K562 (cell line): ENCODE measurements at regions not wholly inside any gene's neighbourhood (a gene's known extent, or its start where the extent isn't known, plus 50 kb on each side); places are given as distances from the start of the nearest gene placed in this dataset.

Experiments
- ATAC-seq: fragments of 200-7000 bp; cut with Tn5 transposase; 3 replicates; pipeline ENCODE4 v1.9.1; 2020; ENCODE audit warnings: moderate library complexity
- BruUV-seq: library from RNA; stranded (reverse); fragments of 400-500 nt; replicated peaks from 2 replicates; lab custom pipeline; 2021; lab: Mats Ljungman, UMichigan
- CTCF ChIA-PET: fragments of 300-600 bp; formaldehyde crosslinking; extraction: SDS; loops from one replicate; lab custom pipeline; 2021; ENCODE audit warnings: low intra/inter-chr PET ratio; lab: Yijun Ruan, JAX
- POLR2A ChIA-PET: fragments of 300-600, 350-650 bp; sonication (Branson Sonifier 250); formaldehyde crosslinking; extraction: SDS; loops from one replicate; lab custom pipeline; 2021; ENCODE audit warnings: antibody characterized with exemption, inconsistent platforms; lab: Yijun Ruan, JAX
- DNase-seq, 4 experiments: peaks; one replicate each; pipeline versions ENCODE4 v3.0.0 to v3.0.0-alpha.2; 2011 to 2018; ENCODE audit warnings: low spot score in 3 of 4, mixed read lengths in 3 of 4; ENCODE audit errors: extremely low read depth in 1 of 4
- FAIRE-seq: peaks from 2 replicates; lab custom pipeline; 2011; peaks lifted over from hg19 to GRCh38; lab: Jason Lieb, UNC
- H2AFZ ChIP-seq: 2 replicates; pipeline ENCODE4 v1.6.0; 2011; ENCODE audit warnings: low read depth, low read length, control low read depth, inconsistent platforms
- H3K27ac ChIP-seq: fragments of 200-600 bp; 3 replicates; pipeline ENCODE4 v1.8.0; 2011; ENCODE audit warnings: low read depth, mild to moderate bottlenecking, control low read depth, inconsistent platforms, low read length, moderate library complexity, mixed read lengths; ENCODE audit errors: extremely low read depth
- H3K27me3 ChIP-seq, 2 experiments: fragments of 300-600 bp in 1 of 2; 2 replicates in 1 of 2; 3 replicates in 1 of 2; pipeline versions ENCODE4 v1.6.0 to v1.8.0; 2011; ENCODE audit warnings: inconsistent platforms in 2 of 2, low read length in 2 of 2, mild to moderate bottlenecking in 1 of 2, mixed read lengths in 1 of 2, moderate library complexity in 1 of 2; ENCODE audit not compliant: control insufficient read depth in 2 of 2, insufficient read depth in 2 of 2
- H3K36me3 ChIP-seq: fragments of 300-600 bp; 3 replicates; pipeline ENCODE4 v1.8.0; 2011; ENCODE audit warnings: mild to moderate bottlenecking, low read length, inconsistent platforms; ENCODE audit not compliant: control insufficient read depth, insufficient read depth
- H3K4me1 ChIP-seq, 2 experiments: fragments of 200-600 bp in 1 of 2; replicated peaks in 1 of 2; 2 replicates in 1 of 2; 3 replicates in 1 of 2; pipeline versions ENCODE4 v1.5.1 to v1.8.0; 2011; ENCODE audit warnings: inconsistent platforms in 2 of 2, low read length in 2 of 2, mild to moderate bottlenecking in 1 of 2, mixed read lengths in 1 of 2, moderate library complexity in 1 of 2; ENCODE audit not compliant: control insufficient read depth in 2 of 2, insufficient read depth in 2 of 2
- H3K4me2 ChIP-seq: 2 replicates; pipeline ENCODE4 v1.6.1; 2011; ENCODE audit warnings: low read length, control low read depth, inconsistent platforms, mixed read lengths; ENCODE audit not compliant: insufficient read depth
- H3K4me3 ChIP-seq: fragments of 200-600 bp; sonication (generic), shearing (Covaris generic); 2 replicates; pipeline ENCODE4 v1.5.1; 2016; ENCODE audit warnings: control low read depth, inconsistent platforms
- H3K79me2 ChIP-seq: fragments of 200-600 bp; 3 replicates; pipeline ENCODE4 v1.8.0; 2011; ENCODE audit warnings: low read length, inconsistent platforms; ENCODE audit not compliant: control insufficient read depth, insufficient read depth
- H3K9ac ChIP-seq, 2 experiments: 2 replicates each; pipeline versions ENCODE4 v1.6.0 to v1.6.1; 2011; ENCODE audit warnings: low read depth in 2 of 2, low read length in 2 of 2, control low read depth in 1 of 2, inconsistent platforms in 1 of 2, mild to moderate bottlenecking in 1 of 2, mixed read lengths in 1 of 2; ENCODE audit not compliant: insufficient read depth in 1 of 2
- H3K9me1 ChIP-seq: one replicate; pipeline ENCODE4 v1.6.0; 2011; ENCODE audit warnings: inconsistent platforms, mild to moderate bottlenecking, low read length, moderate library complexity; ENCODE audit not compliant: control insufficient read depth, insufficient read depth
- H3K9me3 ChIP-seq: replicated peaks from 2 replicates; pipeline ENCODE4 v1.5.1; 2011; ENCODE audit warnings: low read depth, low read length, inconsistent platforms; ENCODE audit not compliant: control insufficient read depth, insufficient read depth
- H4K20me1 ChIP-seq: replicated peaks from 2 replicates; pipeline ENCODE4 v1.6.1; 2011; ENCODE audit warnings: low read length, inconsistent platforms, mixed read lengths; ENCODE audit not compliant: control insufficient read depth, insufficient read depth
- ATF7 ChIP-seq: fragments of 450-650 bp; IDR thresholded peaks from 2 replicates; pipeline ENCODE4 v1.7.1; 2014; ENCODE audit warnings: mild to moderate bottlenecking, moderate library complexity
- BCOR ChIP-seq: fragments of 450-650 bp; IDR thresholded peaks from 2 replicates; pipeline ENCODE4 v1.6.1; 2016
- ELF2 ChIP-seq: fragments of 250-450 bp; sonication (Bioruptor Pico); IDR thresholded peaks from 2 replicates; pipeline ENCODE4 v1.5.0; 2021; ENCODE audit warnings: mild to moderate bottlenecking
- HDGF ChIP-seq: fragments of 450-650 bp; IDR thresholded peaks from 2 replicates; pipeline ENCODE4 v1.6.1; 2016
- MBD2 ChIP-seq: sonication (generic); IDR thresholded peaks from 2 replicates; pipeline ENCODE4 v1.6.1; 2016; ENCODE audit warnings: low read depth, borderline replicate concordance
- MTA2 ChIP-seq: fragments of 450-650 bp; IDR thresholded peaks from 2 replicates; pipeline ENCODE4 v1.6.1; 2016; ENCODE audit warnings: low read depth
- XRCC4 ChIP-seq: IDR thresholded peaks from one replicate; pipeline ENCODE4 v1.6.1; 2011; ENCODE audit not compliant: insufficient read depth, insufficient read length; ENCODE audit errors: extremely low read depth
- WGBS: fragments of 100-300 bp; shearing (Covaris generic); methylation state at CpG from one replicate; pipeline ENCODE4 v1.1.6; 2016; ENCODE audit warnings: low coverage, mixed read lengths; ENCODE audit not compliant: insufficient coverage; ENCODE audit errors: missing lambda C conversion rate; 5-methylcytosine and 5-hydroxymethylcytosine counted together
- in situ Hi-C: fragments of 300-500 bp; cut with MboI; formaldehyde crosslinking; loops from 4 replicates; pipeline ENCODE4 v1.15.0; 2018; ENCODE audit warnings: inconsistent platforms, mixed read lengths
- intact Hi-C: fragments of 100-400 bp; cut with micrococcal nuclease; formaldehyde crosslinking; loops from 2 replicates; pipeline ENCODE4 v1.14.2; 2022
- TF ChIP-seq, protein P1 (sequence below): fragments of 250-450 bp; sonication (Bioruptor Pico); IDR thresholded peaks from 2 replicates; pipeline ENCODE4 v1.5.0; 2021; ENCODE audit warnings: mild to moderate bottlenecking, borderline replicate concordance
- TF ChIP-seq, protein P2 (sequence below), 3 experiments: IDR thresholded peaks in 2 of 3; conservative IDR thresholded peaks in 1 of 3; 2 replicates each; pipeline ENCODE4 v1.5.1; 2011 to 2012; ENCODE audit warnings: low read length in 3 of 3, mild to moderate bottlenecking in 3 of 3, control low read depth in 2 of 3, improper control_type of control experiment in 1 of 3, inconsistent platforms in 1 of 3, low read depth in 1 of 3, mixed read lengths in 1 of 3, moderate library complexity in 1 of 3; ENCODE audit not compliant: insufficient read depth in 2 of 3

DNA sequence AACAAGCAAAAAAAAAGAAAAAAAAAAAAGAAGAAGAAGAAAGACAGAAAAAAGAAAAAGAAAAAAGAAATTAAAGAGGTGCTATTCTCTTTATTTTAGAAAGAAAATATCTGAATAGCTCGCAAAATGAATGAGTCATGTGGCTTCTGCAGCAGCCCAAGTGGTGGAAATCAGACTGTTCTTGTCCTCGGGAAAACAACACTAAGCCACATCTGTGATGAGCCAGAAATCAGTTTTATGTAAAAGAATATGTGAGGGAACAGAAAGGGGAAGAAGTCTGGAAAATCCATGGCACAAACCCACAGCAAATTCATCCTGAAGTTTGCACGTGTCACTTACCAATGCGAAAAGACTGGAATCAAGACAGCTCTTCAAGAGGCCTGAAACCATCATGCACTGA, 118.7 kb upstream of the GAS1 start (continued):
- TF ChIP-seq, protein P1, sequence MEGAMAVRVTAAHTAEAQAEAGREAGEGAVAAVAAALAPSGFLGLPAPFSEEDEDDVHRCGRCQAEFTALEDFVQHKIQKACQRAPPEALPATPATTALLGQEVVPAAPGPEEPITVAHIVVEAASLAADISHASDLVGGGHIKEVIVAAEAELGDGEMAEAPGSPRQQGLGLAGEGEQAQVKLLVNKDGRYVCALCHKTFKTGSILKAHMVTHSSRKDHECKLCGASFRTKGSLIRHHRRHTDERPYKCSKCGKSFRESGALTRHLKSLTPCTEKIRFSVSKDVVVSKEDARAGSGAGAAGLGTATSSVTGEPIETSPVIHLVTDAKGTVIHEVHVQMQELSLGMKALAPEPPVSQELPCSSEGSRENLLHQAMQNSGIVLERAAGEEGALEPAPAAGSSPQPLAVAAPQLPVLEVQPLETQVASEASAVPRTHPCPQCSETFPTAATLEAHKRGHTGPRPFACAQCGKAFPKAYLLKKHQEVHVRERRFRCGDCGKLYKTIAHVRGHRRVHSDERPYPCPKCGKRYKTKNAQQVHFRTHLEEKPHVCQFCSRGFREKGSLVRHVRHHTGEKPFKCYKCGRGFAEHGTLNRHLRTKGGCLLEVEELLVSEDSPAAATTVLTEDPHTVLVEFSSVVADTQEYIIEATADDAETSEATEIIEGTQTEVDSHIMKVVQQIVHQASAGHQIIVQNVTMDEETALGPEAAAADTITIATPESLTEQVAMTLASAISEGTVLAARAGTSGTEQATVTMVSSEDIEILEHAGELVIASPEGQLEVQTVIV (CRISPR knock-in tag) = no peak
- TF ChIP-seq BCOR (no peak), XRCC4 (no peak), MTA2 (no peak), ATF7 (no peak)
- TF ChIP-seq, protein P2, sequence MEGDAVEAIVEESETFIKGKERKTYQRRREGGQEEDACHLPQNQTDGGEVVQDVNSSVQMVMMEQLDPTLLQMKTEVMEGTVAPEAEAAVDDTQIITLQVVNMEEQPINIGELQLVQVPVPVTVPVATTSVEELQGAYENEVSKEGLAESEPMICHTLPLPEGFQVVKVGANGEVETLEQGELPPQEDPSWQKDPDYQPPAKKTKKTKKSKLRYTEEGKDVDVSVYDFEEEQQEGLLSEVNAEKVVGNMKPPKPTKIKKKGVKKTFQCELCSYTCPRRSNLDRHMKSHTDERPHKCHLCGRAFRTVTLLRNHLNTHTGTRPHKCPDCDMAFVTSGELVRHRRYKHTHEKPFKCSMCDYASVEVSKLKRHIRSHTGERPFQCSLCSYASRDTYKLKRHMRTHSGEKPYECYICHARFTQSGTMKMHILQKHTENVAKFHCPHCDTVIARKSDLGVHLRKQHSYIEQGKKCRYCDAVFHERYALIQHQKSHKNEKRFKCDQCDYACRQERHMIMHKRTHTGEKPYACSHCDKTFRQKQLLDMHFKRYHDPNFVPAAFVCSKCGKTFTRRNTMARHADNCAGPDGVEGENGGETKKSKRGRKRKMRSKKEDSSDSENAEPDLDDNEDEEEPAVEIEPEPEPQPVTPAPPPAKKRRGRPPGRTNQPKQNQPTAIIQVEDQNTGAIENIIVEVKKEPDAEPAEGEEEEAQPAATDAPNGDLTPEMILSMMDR (IDR thresholded peaks at IDR 0.05 in 2 of 3, conservative IDR thresholded peaks at IDR 0.05 in 1 of 3; ENCODE audit: insufficient read depth in 2 of 3, low read depth in 1 of 3, low read length in 3 of 3) = no peak

DNA sequence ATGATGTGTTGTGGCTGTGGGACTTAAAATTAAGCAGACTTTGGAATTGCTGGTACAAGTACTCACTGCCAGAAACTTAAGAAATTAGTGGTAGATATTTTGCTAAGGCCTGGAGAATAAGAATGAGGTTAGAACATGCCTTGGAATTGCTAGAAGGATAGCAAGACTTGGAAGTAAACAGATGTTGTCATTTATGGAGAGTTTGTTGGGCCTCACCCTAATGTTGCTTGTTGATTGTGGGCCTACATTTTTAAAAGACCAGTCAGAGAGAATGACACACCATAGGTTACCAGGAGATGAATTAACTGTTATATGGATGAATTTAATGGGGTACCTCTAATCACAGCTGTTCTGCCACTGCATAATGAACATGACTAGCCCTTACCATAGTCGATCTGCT, 120.1 kb upstream of the GAS1 start:
- intact Hi-C loops = no loop called here
- H3K36me3 ChIP-seq = no peaks in the 10 kb centered on the region
- no peaks in the 10 kb centered on the region for H3K79me2 ChIP-seq
- no peak overlapping the region for H2AFZ ChIP-seq
- no peak overlapping the region for H3K4me3 ChIP-seq
- H3K9me1 ChIP-seq = no peaks in the 10 kb centered on the region
- DNase-seq = no peak
- ChIA-PET CTCF (no interaction called here), POLR2A (no interaction called here)
- no peaks in the 10 kb centered on the region for H4K20me1 ChIP-seq
- FAIRE-seq = no peak
- H3K4me1 ChIP-seq = no peaks in the 10 kb centered on the region
- no peak overlapping the region for H3K9ac ChIP-seq
- no TSS peak for BruUV-seq
- no peak overlapping the region for H3K27ac ChIP-seq
- no peak overlapping the region for H3K4me2 ChIP-seq
- 0% methylated on average over 1 of the region's 1 CpG for WGBS
- in situ Hi-C loops = no loop called here
- ATAC-seq = no peak
- H3K27me3 ChIP-seq = no peaks in the 10 kb centered on the region; a peak in 1 of 5 replicates
- H3K9me3 ChIP-seq = no peaks in the 10 kb centered on the region
- TF ChIP-seq ELF2 (no peak), HDGF (no peak), MBD2 (no peak)
